AG20443 (cell line): ENCODE measurements at regions not wholly inside any gene's neighbourhood (a gene's known extent, or its start where the extent isn't known, plus 50 kb on each side); places are given as distances from the start of the nearest gene placed in this dataset.
A peak's percentile ranks its signal among the peaks of the same experiment; 100 is the strongest.

Experiments used
- DNase-seq: peaks from one replicate; pipeline ENCODE4 v3.0.0; 2012; ENCODE audit warnings: low spot score, mixed read lengths

DNA sequence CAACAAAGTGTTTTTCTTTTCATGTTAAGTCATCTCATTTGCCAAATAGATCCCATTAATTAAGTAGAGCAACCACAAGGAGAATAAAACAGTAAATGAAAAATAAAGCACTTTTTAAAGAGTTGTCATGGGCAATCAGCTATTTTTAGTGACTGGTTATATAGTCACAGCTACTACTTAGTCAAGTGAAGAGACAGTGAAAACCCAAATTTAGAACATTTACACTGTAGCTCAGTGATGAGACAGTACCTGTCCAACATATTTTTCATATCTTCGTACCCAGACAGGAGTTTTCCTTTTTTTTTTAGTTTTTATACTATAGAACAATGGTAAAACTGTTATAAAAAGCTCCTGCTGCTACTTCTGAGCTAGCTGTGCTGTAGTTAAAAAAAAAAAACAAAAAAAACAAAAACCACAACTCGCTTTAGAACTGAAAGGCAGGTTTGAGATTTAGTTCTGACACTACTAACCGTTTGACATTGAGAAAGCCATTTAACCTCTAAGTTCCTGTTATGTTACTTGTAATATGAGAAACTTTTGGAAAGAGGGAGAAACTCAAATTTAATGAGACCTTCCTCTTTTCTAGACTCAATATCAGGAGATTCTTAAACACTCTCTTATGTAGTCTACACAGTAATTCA, 777.5 kb downstream of the ADGRL2 start:
- no peak for DNase-seq

DNA sequence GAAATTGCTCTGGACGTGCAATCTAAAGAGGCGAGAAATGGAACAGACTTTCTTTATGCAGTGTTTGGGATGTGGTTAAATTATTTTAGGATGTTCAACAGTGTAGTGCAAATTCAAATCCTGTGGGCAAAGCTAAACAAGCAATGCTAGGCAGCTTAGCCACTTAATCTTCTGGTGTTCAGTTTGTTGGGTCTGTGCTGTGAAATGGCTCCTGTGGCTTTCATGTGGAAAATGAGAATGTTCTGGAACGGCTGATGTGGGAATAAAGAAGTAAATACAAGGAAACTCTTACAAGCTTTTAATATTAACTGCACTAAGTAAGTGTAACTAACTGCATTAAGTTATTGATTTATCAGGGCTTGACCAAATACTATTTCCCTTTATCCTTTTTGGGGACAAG, 766.6 kb downstream of the ADGRL2 start:
- DNase-seq, result no peak

DNA sequence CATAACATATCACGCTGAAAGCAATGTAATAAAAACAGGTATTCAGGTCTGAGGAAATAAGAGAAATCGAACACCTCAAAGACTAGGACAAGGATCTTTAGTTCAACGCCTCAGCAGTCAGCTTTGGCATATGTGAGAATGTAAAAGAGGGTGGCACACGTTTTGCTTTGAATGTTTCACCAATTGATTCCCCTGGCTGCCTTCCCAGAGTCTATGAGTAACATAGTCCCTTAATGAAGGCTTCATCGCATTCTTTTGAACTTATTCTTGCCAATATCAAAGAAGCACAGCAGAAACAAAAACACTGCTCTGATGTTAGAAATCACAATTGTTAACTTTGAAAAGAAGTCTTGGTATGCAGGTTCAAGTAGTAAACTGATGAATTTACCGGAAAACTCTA, 764.8 kb downstream of the ADGRL2 start:
- peak; percentile 48 for DNase-seq

DNA sequence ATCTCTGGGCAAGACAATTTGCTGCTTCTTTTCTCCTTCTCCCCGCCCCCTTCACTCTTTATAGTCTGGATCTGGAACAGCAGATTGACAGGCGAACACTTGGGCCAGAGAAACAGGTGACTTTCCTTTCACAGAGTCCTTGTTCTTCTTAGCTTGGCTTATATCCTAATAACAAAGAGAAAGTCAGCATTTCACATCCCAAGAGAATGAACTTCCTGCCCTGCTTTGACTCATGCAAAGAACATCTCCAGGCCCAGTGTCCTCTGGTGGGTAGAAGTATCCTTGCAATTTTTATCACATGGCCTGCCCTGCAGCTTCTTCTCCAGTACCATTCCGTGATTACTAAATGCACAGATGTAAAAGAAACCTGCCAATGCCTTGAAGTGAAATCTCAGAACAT, 764.4 kb downstream of the ADGRL2 start:
- DNase-seq, result peak; percentile 78

DNA sequence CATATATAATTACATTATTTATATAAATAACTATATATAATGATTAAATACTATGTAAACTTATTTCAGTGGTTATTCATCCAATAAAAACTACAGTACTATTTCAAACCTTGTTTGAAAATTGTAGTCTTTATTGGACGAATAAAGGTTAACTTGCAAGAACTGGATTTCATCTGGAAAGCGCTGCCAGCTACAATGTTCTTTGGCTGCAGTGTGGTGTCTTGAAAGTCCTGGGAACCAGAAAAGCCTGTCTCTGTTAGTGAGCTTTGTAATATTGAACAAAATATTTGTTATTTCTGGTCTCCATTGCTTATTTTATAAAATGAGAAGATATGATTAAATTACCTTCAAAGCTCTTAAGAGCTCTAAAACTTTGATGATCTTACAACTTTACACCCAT, 763.6 kb downstream of the ADGRL2 start:
- no peak for DNase-seq

DNA sequence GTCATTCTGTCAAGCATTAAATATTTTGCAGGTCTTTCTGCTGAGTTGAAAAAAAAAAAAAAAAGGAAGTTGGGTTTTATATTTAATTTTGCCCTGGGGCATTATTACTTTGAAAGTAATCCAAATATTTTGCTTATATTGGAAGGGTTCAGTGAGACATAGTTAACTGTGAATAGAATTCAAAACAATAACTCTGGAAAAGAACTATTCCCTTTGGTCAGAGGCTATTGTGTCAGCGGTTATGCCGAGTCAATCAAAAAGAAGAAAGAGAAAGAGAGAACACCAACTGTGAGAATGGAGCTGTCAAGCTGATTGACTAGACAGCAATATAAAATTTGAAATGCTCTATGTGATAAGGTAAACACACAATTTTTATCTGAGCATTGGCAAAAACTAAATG, 761.7 kb downstream of the ADGRL2 start:
- no peak for DNase-seq

DNA sequence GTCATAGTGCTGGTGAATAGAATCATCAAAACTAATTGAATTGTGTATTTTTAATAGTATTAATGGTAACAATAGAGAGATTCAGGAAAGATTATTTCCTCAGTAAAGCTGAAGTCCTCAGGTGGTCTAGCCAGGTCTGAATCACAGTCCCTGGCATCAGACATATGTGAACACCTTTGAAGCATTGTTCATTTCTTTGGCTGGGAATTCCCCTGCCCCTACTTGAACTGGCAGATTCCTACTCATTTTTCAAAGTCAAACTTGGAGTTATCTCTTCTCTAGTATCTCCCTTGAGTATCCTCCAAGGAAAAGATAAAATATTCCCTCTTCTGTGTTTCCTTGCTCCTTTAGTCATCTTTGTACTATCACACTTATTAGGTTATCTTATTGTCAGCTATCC, 759.8 kb downstream of the ADGRL2 start:
- no peak for DNase-seq

DNA sequence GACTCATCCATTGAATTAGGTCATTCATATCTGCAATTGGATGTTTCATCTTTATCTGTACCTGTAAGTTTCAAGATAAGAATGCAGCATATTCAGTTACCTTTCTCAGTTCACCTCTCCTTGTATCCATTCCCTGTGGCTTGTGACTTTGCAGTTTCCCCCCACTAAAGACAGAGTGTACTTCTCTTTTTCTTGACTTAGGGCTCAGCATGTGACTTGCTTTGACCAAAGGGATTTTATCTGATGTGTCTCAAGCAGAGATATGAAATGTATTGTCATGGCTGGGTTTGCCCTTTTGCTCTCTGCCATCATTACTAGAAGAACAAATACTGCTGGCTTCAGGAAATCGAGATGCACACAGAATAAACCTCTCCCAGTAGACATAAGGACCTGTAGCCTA, 754.8 kb downstream of the ADGRL2 start:
- DNase-seq, result no peak

DNA sequence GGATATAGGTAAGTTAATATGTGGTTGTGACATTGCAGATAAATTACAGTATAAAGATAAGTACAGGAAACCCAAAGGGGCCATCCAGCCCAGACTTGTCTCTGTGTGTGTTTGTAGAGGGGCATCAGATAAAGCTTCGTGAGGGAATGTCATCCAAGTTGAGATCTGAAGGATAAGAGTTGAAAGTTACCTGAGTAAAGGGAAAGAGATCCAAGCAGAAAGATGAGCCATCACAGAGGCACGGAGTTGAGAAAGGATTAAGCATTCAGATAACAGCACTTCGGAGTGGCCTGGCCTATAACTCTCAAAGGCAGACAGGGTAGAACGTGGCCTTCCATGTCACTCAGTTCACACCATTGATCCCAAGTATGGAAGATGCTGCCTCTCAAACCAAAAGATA, 749.1 kb downstream of the ADGRL2 start:
- DNase-seq, result no peak

DNA sequence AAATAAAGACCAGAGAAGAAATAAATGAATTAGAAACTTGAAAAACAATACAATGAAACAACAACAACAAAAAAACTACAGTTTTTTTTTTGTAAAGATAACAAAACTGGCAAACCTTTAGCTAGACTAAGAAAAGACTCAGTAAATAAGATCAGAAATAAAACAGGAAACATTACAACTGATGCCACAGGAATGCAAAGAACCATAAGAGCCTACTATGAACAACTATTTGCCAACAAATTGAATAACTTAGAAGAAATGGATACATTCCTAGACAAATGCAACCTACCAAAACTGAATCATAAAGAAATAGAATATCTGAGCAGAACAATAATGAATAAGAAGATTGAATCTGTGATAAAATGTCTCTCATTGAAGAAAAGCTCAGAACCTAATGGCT, 742.0 kb downstream of the ADGRL2 start:
- DNase-seq, result no peak

DNA sequence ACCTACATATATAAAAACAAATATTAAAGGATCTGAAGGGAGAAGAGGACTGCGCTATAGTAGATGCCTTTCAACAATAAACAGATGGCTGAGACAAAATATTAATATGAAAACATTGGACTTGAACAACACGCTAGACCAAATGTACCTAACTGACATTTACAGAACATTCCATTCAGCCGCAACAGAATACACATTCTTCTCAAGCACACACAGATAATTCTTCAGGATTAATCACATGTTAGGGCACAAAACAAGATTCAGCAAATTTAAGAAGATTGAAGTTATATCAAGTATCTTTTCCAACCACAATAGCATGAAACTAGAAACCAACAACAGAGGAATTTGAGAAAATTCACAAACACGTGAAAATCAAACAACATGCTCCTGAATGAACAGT, 741.4 kb downstream of the ADGRL2 start:
- no peak for DNase-seq

DNA sequence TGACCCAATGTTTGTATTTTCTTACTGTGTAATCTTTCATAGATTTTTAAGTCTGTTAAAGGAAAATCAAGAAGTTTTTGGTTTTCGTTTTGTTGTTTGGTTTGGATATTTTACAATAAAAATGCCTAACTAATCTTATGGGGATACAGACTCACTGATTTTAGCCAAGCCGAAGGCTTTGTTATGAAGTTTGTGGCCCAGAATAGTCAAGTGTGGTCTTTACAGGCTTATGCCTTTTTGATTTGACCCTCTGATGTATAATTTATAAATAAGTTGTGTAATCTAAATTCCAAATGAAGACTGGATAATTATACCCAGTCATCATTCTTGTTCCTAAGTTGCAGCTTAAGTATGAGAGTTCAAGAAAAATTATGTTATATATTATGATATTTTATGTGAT, 739.3 kb downstream of the ADGRL2 start:
- DNase-seq, result no peak

DNA sequence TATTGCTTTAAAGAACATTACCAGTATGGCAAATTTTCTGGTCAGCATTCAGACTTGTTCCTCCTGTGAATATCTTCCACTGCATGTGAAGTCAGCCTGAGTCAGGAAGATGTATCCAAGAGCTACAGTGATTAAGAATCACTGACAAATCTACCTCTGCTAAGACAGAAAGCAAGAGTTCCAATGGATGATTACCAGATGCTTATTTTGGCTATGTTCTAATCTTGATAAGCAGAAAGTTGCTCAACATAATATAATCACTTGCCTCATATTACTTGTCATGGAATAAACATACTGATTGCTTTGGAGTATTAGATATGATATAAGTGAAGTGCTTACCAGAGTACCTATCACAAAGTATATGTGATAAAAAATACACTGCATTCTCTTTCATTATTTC, 738.1 kb downstream of the ADGRL2 start:
- DNase-seq, result no peak

DNA sequence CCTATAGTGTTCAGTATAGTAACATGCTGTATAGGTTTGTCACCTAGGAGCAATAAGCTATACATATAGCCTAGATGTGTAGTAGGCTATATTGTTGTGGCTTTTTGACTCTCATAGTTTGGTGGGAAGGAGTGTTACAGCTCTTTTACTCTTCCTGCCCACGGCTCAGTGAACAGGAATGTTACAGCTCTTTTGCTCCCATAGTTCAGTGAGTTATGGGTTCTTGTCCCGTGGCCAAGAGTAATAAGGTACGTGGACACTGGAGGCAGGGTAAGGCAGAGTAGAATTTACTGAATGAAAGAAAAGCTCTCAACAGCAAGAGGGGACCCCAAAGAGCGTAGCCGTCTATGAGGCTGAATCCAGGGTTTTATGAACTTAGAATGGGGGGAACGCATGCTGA, 734.3 kb downstream of the ADGRL2 start:
- DNase-seq, result no peak

DNA sequence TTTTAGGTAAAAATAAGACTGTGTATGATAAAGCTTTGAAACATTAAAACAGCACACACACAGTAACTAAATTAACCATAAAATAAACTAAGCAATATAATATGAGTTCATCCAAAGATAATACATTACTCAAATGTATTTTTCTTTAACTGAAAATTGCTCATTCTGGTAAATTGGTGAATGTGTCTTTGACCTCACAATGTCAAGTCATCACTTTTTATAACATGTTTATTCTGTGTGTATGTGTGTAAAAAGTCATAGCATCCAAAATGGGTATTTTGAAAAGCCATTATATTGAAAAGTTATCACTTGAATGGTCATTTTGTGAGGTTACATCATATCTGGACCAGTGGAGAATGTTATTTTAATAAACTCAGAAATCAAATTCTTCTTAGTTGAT, 724.6 kb downstream of the ADGRL2 start:
- DNase-seq, result no peak

DNA sequence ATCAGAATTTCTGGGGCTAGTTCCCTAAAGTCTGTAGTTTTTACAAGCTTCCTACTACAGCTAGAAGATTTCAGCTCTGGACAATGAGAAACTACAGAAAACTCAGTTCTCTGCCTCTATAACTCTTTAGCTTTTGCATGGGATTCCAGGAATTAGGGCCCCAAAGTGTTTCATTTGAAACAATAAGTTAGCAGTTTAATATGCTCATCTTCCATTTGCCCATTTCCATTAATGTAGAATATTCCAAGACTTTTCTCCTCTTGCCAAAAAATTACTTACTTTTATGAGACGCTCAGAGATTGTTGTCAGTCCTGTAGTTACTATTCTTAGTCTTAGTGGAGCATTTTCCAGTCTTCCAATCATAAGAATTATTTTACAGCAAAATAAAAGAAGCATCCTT, 719.9 kb downstream of the ADGRL2 start:
- no peak for DNase-seq

DNA sequence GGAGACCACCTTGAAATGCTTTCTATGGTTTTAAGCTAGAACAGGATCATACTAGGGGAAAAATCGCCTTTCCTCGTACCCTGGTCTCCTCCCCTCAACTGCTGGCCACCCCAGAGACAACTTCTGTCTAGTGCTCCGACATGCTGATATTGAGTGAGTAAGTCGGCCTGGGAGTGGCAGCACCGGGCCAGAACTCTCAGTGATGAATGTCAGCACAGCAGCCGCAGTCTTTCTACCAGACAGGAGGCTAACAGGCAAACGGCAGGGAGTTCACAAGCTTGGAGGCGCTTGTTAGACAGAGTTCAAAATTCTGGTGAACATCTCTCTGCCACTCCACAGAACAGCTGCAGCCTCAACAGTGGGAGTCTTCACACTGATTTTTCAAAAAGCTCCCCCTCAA, 716.9 kb downstream of the ADGRL2 start:
- peak; percentile 54 for DNase-seq

DNA sequence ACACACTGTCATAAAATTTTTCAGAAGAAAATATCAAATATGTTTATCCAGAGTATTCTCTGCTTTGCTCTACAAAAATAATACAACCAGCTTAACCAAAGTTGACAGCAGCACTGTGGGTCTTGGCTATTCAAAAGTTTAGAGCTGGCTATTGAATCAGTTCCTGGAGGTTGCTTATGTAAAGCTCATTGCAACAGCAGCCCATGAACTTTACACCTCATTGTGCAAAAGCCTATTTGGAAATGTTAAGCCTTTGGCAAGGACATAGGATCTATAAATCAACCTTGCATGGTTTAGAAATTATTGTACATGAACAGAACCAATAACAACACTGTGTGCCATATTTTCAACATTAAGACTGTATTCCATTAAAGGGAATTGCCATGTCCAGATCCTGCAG, 714.9 kb downstream of the ADGRL2 start:
- DNase-seq, result no peak

DNA sequence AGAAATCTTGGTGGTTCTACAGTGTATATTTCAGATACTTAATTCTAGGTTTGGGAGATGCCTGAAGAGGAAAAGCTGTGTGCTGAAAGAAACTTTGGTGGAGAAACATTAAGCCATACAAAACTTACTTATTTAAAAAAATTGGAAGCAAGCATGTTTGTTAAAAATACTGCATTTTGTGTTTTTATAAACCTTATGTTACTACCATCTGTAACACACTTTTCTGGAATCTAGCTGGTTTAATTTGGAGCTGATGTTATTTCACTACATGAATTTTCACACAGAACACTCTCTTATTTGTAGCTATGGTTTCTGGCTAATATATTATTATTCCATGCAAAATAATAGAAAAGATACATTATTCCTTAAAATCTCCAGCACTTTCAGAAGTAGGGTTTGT, 710.7 kb downstream of the ADGRL2 start:
- DNase-seq, result no peak

DNA sequence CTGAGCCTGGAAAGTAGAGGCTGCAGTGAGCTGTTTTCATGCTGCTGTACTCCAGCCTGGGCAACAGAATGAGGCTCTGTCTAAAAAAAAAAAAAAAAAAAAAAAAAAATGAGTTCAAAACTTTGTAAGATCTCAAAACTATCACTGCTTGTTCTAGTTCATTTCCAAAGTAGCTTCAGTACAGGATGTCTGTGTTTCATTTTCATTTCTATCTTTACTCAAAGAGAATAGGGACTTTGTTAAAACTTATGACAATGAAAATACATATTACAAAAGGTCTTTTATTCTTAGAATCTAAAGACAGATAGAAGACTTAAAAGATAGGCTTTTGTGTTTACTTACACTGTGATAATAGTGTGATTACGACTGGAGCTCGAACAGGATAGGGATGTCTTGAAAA, 709.7 kb downstream of the ADGRL2 start:
- DNase-seq, result no peak

DNA sequence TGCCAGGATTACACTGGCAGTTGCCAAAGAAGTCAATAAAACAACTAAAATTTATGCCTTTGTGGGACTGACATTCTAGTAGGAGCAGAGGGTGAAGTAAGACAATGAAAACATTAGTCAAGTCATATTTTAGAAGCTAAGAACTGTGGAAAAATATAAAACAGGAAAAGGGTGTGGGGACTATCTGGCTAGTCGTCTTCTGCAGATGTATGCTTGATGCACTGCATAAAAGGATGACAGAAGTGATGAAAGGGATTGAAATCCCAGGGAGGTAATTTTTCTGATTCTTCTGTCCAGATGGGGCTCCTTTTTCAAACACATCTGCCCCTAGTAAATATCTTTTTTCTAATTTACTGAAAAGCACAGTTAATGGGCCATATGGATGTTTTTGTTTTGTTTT, 706.3 kb downstream of the ADGRL2 start:
- DNase-seq, result no peak

DNA sequence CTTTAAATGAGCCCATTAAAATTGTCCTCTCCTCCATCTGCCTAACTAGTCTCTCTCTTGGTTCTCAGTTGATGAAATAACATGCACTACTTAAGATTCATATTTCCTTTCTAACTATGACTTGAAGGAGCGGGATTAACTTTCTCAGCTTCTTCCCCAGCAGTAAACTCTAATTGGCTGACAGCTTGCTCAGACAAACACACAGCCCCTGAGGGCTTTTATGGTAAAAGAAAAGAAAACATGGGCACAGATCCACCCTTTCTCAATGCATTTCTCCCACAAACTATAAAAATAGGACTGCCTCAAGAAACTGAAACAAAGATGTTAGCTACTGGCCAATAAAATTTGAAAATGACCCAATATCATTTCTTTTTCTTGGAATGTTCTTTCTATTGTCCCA, 703.1 kb downstream of the ADGRL2 start:
- DNase-seq, result no peak

DNA sequence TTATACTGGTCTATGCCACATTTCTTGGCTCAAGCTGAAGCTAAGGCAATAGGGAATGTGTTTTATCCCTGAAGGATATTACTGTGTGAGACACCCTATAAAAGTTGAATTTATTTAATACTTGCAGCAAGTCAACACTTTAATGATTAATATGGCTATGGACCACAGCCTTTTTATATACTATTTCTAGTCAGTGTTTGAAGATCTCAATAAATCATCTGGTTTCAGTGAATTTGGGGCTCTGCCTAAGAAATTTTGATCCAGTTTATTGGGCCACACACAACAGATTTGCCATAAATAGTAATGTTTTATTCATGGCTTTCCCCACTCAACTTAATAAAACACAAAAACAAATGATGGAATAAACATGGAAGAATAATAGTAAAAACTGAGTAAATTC, 698.3 kb downstream of the ADGRL2 start:
- DNase-seq, result no peak

DNA sequence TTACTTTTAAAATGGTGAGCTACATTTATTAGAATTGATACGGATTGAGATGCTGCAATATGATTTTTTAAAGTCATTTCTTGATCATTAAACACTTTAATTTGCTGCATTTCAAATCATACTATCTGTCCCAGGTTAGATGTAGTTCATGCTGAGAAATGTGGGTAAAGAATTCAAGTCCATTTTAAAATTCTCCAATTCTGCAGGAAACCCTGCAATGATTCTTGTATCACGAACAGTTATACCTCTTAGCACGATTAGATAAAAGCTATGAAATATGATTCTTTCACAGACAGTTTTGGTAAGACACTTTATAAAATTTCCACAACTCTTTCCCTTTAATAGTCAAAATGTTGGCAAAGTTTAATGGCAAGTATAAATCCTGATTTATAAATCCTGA, 693.4 kb downstream of the ADGRL2 start:
- no peak for DNase-seq

DNA sequence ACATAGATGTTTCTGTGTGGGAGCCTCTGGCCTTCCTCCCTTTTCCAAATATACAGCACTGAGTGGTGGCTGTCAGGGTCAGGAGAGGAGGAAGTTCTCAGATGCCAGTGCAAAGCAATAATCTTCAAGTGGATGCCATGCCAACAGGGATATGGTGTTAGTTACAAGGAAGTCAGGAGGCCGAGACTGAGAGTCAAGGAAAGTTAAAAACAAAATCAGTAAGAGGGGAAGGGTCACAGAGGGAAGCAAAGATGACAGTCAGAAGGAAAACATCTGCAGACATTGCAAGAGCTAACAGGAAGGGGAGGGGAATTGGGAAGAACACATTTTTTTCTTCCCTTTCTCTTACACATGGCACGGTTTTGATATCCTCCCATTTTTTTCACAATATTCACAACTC, 691.4 kb downstream of the ADGRL2 start:
- no peak for DNase-seq
